Activated naive CD8-positive, alpha-beta T cell treated with anti-CD3 and anti-CD28 coated beads, Interleukin-2, amount 50 U/mL, for 16 hours (primary cell): ENCODE measurements at regions not wholly inside any gene's neighbourhood (a gene's known extent, or its start where the extent isn't known, plus 50 kb on each side); places are given as distances from the start of the nearest gene placed in this dataset.
"Not testable (repeated sequence)": the region's sequence is repeated elsewhere in the genome, so short reads cannot be mapped to it uniquely, and the experiment has no call there.

Experiments used
- DNase-seq: peaks from one replicate; pipeline ENCODE4 v3.0.0-alpha.2; 2020; ENCODE audit warnings: low read depth, low spot score

- no peak for DNase-seq
Measured at GRCh38 chr15:98326804-98327203, 321.5 kb upstream of the IGF1R start.

DNA sequence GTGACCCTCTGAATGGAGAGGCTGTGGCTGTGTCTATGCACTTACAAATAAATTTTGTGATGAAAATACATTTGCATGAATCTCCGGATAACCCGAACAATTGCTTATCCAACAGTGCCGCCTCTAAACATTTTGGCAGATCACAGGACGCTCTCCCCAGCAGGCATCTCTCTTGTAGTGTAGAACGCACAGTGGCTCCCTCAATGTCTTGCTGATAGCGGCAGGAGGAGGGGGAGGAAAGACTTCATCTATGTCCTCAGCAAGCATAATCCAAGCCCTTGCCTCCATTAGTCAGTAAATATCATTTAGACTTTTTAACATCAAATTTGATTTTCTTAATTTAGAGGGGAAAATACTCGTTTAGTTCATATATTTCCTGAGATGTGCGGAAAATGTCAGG, 318.1 kb upstream of the IGF1R start:
- no peak for DNase-seq

DNA sequence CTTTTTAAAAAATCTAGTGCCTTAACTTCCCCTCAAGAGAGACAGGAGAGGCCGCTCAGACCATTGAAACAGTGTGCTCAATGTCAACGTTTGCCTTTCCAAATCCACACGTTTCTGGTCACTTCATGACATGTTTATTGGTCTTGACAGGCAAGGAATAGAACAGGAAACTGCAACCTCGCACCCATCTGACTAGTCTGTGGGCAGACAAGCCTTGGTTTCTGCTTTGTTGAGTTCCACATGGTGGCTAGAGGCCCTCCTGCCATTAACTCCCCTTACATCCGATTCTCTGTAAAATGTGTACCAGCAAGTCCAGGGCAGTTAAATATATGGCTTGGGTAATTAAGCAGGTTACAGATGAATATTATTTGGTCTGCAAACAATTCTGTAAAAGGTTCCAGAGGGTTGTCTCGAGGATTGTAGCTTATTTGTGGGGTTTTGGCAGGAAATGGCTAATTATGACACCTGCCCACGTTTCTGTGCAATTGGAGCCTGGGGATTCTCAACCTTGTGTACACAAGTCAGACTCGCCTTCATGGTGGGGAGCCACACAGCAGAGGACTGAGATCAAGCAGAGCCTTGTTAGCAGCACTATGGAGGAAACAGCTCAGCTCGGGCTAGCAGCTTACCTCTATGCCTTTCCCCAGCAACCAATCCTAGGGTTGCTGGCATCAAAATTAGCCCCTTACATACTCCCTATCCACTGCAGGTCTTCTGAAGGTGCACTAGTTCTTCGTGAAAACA, 317.5 kb upstream of the IGF1R start:
- no peak for DNase-seq

- DNase-seq: no peak
Measured at GRCh38 chr15:98331676-98332075, 316.7 kb upstream of the IGF1R start.

- no peak for DNase-seq
Measured at GRCh38 chr15:98333251-98333650, 315.1 kb upstream of the IGF1R start.

GRCh38 chr15:98342911-98343310, 305.4 kb upstream of the IGF1R start:
- DNase-seq: no peak

DNA sequence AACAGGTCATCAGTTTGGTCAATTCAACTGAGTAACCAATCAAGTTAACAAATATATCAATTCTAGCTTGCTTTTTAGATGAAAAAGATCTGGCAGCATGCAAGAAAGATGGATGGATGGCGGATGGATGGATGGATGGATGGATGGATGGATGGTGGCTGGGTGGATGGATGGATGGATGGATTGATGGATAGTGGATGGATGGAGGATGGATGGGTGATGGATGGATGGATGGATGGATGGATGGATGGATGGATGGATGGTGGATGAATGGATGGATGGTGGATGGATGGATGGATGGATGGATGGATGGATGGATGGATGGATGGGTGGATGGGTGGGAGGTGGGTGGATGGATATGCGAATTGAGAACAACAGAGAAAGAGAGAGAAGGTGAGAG, 303.7 kb upstream of the IGF1R start:
- DNase-seq: no peak

- no peak for DNase-seq
Measured at GRCh38 chr15:98347001-98347400, 301.3 kb upstream of the IGF1R start.

DNA sequence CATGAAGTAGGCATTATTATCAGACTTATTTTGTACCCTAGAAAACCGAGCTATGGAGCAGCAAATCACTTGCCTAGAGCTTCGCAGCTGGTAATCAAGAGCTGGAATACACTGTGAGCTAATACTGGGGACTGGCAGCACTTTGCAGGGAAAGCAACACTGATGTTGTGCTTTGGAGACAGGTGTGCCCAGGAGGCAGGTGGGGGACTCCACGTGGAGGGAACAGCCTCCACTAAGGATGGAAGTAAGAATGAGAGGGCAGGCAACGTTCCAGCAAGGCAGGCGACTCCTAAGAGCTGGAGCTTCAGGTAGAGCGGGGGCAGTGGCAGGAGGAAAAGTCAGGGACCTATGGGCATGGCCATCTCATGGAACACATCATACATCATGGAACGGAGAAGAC, 300.5 kb upstream of the IGF1R start:
- DNase-seq: no peak

GRCh38 chr15:98350276-98350675, 298.1 kb upstream of the IGF1R start:
- no peak for DNase-seq

DNA sequence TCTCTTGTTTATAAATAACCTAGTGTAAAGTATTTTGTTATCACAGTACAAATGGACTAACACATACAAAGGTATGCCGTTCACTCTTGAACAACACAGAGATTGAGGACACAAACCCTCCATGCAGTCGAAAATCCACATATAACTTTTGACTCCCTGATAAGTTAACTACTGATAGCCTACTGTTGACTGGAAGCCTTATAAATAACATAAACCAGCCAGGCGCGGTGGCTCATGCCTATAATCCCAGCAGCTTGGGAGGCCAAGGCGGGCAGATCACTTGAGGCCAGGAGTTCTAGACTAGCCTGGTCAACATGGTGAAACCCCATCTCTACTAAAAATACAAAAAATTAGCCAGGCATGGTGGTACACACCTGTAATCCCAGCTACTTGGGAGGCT, 290.1 kb upstream of the IGF1R start:
- not testable (repeated sequence) for DNase-seq

DNA sequence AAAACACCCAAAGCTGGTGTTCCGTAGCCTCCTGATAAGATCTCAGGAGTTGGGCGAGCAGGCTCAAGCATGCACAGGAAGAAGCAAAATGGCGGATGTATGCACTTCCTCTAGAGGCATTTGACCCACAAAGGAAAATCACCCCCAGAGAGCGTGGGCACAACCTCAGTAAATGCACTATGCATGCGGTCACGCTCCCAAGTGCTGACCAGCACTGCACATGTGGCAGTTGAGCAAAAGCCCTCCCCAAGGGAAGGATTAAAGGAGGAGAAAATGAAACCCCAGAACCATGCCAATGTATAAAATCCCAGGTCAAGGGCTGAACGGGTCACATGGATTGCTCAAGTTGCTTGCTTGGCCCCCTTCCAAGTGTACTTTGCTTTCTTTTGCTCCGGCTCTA, 289.4 kb upstream of the IGF1R start:
- no peak for DNase-seq

DNA sequence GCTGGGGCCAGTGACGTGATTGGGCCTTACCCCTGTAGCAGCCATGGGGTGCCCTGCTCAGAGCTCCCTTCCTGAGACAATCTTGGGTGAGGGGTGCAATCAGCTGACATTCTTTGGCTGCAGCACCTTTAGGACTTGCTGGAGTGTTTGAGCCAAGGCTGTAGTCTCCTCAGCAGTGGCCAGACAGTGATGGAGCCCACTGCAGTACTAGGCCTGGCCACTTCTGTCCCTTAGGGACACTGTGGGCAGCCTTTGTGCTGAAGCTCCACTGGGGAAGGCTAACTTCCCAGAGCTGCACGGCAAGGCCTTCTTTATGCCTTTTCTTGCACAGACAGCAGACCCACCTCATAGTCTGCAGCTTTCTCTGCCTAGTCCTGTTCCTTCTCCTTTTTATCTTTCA, 284.9 kb upstream of the IGF1R start:
- no peak for DNase-seq

DNA sequence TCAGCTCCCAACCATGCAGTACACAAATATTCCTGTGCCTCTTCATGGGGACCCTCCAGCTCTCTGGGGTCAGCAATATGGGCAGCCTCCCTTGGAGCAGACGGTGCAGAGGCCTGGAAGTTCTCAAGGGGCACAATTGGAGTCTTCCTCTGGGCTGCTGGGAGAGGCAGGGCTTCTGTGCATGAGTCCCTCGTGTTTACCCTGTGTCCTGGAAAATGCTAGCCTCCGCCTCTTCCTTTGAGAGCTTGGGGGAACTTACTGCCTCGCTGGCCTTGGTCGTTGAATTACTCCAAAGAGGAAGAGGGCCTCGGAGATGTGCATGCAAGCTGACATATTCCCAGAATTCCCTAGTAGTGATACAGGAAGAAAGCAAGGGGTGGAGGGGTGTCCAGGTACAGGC, 284.4 kb upstream of the IGF1R start:
- no peak for DNase-seq

DNA sequence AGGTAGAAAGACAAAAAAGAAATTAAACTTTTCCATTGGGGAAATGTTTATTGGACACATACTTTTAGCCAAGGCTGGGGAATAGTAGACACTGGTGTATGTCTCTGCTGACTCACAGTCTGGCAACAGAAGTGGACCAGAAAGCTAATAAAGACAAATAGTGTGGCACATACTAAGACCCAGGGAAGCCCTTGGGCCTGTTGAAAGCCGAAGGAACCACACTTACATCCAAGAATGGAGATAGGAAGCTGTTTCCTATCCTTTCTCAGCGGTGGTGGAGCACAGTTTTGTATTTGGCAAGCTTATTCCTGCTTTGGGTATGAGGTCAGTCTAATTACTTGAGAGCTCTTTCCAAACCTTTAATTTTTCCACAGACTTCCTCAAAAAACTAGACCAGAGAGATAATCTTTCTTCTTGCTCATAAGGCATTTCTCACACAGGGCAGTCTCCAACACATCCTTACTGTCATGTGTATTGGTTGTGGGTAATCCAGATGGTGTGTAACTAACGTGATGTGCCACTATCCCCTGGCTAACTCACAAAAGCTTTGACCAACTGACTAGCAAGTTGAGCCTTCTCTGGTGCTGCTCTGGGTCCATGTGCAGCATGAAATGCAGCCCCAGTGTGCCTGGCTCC, 279.1 kb upstream of the IGF1R start:
- DNase-seq: no peak

DNA sequence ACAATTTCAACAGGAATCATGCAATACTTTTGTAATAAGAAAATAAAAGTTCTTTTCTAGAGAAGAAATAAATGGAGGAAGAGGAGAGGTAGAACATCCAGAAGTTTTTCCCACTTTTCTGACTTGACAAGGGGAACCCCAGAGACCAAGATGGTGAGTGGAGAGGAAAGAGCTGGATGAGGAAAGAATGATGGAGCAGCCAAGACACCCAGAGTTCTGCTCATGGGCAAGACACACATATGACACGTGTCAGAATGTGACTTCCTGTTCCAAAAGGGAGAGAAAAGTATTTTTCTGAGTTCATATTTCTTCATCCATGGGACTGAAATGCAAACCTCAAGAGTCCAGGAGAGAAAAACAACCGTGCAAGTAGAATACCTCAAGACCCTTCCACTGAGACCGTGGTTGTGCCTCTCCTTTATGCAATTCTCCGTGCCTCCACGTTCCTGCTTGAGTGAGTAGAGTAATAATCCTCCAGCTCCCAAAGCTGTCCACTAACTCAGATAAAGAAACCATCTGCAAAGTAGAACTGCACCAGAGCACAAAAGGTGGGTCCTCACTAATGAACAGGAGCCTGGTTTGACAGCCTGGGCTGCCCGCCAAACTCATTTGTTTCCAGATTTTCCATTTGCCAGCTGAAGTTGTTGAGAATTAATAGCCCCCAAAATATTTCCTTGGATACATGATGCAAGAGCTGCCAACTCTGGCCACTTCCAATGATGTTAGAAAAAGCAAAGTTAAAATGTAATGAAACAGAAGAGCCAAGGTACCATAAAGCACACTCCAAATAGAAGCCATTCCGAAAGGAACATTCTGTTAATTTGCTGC, 272.6 kb upstream of the IGF1R start:
- no peak for DNase-seq

GRCh38 chr15:98380721-98381120, 267.6 kb upstream of the IGF1R start:
- no peak for DNase-seq

DNA sequence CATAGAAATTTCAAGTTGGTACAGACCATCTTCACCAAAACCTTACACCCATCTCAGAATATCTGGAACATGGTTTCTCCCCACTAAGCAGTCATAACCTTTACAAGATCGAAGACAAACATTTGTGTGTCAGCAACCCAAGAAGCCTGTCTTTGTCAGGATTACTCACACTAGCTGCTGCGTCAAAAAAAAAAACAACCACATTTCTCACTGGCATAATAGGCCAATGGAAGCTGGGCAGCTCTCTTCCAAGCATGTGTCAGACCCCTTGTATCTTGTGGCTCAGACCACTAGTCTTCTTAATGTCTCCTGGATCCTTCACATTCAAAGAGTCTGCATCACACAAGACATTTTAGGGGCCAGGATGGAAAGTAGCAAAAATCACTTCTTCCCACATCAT, 266.9 kb upstream of the IGF1R start:
- no peak for DNase-seq

- DNase-seq: no peak
Measured at GRCh38 chr15:98382139-98382538, 266.2 kb upstream of the IGF1R start.

DNA sequence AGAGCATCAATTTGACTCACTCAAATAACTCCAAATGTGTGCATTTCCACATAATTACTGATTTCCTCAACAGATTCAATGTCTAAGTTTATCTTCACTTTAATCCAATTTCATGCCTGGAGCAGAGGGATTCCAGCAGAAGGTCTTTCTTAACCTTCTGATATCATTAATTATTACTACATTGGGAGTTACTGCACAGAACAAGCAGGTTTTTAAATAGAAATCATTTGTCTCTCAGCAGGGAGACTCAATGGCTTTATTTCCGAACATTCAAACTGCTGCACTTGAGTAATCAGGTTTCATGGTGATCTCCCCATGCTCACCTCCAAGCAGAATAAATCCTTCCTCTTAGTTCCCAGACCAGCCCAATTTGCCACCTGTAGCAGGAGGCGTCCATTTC, 264.8 kb upstream of the IGF1R start:
- no peak for DNase-seq

DNA sequence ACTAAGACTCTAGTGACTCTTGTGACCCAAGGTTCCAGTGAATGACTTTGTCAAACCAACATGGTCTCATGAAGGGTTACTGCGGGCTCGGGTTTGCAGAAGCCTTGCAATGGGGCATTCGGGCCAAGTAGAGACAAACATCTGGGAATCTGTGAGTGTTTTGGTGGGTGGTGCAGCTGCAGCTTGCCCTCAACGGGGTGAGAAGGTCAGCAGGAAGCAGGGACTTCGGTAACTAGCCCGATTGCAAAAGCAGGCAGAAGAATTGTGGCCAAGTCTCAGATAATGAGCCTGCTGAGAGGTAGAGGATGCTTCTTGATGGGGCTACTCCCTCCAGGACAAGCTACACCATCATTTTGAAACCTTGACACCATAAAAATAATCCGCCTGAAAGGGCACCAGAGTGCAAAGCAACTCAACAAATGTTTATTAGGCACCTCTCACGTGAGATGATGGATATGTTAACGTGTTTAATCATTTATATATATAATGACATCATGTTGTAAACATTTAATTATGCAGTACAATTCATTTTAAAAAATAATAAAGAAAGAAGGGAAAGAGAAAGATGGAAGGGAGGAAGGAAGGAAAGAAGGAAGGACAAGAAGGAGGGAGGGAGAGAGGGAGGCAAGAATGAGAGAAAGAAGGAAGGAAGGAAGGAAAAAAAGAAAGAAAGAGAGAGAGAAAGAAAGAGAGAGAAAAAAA, 263.9 kb upstream of the IGF1R start:
- no peak for DNase-seq

DNA sequence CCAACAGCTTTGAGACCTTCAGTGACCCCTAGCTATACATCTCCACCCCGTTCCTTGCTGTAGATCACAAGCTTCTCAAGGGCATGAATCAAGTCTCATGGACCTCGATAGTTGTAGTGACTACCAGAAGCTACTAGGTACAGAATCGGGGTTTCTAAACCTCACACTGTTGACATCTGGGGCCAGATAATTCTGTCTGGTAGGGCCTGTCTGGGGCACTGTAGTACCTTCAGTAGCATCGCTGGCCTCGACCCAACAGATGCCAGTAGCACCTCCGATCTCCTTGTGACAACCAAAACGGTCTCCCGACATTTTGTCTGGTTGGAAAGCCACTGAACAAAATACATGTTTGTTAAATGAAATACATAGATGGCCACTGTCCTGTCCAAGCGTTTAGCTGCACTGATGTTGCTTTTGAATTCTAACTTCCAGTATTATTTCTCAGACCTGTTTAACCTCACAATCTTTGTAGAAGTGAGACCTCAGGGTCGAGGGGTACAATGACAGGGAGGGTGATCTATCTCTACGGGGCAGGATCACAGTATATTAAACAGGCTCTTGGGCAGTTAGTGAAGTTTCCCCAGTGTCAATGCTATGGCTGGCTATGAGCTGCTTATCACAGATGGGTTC, 262.5 kb upstream of the IGF1R start:
- DNase-seq: no peak
